GM21367 (cell line): ENCODE measurements at regions not wholly inside any gene's neighbourhood (a gene's known extent, or its start where the extent isn't known, plus 50 kb on each side); places are given as distances from the start of the nearest gene placed in this dataset.

Source experiments
- ATAC-seq: cut with Tn5 transposase; IDR thresholded peaks from one replicate; pipeline ENCODE4 v1.9.1; 2021; ENCODE audit not compliant: unreplicated experiment

DNA sequence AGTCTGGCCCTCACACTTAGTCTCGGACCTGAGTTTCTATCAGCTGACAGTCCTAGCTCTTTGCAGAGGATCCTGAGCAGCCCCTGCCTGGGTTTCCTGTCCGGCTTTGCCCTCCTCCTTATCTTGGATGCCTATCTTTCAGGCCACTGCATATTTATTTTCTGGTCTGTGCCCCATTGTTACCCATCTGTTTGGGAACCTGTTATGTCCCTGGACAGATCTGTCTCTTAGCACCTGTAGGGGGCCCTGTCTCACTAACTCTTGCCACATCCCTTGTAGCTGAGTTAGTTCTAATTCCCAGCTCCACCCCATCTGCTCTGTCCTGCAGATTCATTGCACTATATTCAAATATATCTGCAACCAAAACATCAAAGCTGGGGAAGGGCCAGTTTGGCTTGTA is 514.9 kb upstream of the LCORL start:
- no peak for ATAC-seq

DNA sequence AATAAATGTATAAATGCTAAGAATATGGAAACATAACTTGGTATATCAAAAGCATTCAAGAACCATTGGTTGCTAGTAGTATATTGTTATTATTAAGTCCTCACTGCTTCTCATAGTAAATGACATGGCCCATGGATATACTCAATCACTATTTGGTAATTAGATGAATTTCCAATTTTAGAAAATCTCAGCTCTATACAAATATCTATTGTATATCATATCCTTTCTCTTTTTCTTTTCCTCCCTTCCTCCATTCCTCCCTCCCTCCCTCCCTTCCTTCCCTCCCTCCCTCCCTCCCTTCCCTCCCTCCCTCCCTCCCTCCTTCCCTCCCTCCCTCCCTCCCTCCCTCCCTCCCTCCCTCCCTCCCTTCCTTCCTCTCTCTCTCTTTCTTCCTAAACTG is 514.4 kb upstream of the LCORL start:
- ATAC-seq, result no peak

- ATAC-seq, result no peak
Observed at GRCh38 chr4:18533262-18533775, 511.8 kb upstream of the LCORL start.

DNA sequence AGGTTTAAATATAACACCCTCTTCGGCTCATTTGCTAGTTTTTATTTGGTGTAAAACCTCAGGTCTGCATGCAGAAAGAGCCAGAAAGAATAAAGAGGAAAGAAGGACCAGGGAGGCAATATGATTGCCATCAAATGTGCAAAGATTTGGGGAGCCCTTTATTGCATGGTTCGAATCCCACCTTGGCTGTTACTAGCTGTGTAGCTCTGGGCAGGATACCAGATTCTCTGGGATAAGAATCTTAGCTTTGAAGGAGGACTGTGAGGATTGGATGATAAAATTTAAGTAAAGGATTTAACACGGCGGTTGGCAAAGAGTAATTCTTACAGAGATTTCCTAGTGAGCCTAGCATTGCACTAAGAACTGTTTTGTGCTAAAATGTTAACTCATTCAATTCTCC is 510.2 kb upstream of the LCORL start:
- ATAC-seq, result no peak

GRCh38 chr4:18529482-18529881 is 507.9 kb upstream of the LCORL start:
- ATAC-seq, result no peak

DNA sequence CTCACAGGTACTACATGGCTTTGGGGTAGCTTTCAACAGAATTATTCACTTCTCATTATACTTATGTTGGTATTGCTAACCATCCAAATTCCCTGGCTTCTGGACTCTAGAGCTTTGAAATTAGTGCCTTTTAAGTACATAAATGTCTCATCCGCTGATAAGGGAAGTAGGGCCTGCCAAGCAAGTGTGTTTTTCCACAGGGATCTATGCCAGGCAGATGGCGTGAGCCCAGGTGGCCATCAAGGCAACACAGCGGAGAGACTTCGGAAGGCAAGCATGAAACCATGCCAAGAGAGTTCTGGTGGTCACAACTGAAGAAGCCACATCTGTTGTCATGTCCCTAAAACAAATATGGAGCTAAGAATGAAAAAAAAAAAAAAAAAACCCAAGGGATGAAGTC is 503.1 kb upstream of the LCORL start:
- ATAC-seq, result no peak

DNA sequence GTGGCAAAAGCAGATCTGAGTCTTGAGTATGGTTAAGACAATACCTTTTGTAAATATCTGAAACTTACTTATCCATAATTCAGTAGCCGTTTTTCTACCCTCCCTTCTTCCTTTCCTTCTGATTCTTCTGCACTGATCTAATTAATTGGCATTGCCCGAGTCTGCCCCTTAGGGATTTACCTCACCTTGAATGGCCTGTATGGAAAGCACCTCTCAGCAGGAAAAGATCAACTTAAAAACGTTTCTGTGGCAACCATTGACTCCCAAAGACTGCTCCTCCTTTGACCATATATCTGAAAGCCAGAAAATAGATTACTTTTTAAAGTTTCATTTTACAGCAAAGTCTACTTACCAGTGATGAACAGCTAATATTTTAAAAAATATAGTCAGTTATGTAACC is 496.5 kb upstream of the LCORL start:
- ATAC-seq, result no peak

GRCh38 chr4:18513861-18514260 is 492.3 kb upstream of the LCORL start:
- no peak for ATAC-seq

- ATAC-seq, result no peak
Observed at GRCh38 chr4:18512718-18513117, 491.2 kb upstream of the LCORL start.

DNA sequence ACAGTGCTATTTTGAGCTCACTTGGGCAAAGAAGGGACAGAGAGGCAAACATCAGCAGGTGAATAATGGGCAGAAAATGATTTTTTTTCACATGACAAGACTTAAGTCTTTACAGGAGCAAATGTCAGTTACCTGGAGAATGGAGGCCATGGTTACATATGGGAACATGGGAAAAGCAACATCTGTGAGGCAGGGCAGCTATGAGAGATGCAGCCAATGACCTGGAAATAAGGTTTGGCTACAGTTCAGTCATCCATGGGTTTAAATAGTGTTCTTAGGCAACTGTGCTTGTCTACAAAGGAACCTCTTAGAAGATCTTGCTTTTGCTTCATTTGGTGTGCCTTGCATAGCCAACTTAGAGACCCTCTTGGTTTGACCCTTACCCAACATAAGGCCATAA is 490.2 kb upstream of the LCORL start:
- no peak for ATAC-seq

GRCh38 chr4:18508786-18509185 is 487.2 kb upstream of the LCORL start:
- ATAC-seq, result no peak

- ATAC-seq, result no peak
Observed at GRCh38 chr4:18480928-18481327, 459.4 kb upstream of the LCORL start.

DNA sequence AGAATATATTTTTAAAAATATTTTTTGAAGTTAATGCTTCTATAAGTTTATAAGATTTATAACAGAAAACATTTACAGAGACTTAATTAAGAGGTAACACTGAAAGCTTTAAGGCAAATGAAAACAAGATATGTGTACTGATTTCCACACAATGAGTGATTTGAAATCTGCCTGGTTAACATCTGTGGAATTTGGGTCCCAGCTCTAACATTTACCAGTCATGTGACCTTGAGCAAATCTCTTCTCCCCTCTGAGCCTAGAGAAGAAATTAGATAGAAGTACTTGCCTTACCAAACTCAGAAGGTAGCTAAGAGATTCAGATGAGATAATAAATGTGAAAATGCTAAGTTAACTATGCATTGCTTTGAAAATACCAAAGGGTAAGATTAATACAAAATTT is 458.8 kb upstream of the LCORL start:
- no peak for ATAC-seq

GRCh38 chr4:18479825-18480224 is 458.3 kb upstream of the LCORL start:
- ATAC-seq, result no peak

DNA sequence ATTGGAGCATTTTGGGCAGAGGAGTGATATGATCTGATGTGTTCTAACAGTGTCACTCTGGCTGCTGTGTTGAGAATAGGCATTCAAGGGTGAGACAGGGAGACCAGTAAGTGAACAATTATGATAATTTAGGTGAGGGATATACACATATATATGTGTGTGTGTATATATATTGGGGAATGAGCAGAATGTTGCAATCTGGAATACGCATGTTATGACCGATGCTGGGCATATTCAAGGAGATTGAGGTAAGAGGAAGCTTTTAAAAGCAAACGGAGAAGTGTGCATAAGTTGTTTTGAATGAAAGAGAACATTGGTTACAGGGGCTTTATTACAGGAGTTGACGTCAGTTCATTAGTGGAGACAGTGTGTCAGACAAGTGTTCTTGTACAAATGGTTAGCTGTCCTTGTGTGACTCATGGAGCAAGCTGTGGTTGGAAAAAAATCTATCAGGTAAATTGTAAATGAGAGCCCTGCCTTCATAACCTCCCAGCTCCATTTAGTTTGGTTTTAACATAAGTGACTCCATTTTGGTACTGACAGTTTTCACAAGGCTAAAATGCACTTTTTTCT is 442.5 kb upstream of the LCORL start:
- ATAC-seq, result no peak

- ATAC-seq, result no peak
Observed at GRCh38 chr4:18458465-18458864, 436.9 kb upstream of the LCORL start.

DNA sequence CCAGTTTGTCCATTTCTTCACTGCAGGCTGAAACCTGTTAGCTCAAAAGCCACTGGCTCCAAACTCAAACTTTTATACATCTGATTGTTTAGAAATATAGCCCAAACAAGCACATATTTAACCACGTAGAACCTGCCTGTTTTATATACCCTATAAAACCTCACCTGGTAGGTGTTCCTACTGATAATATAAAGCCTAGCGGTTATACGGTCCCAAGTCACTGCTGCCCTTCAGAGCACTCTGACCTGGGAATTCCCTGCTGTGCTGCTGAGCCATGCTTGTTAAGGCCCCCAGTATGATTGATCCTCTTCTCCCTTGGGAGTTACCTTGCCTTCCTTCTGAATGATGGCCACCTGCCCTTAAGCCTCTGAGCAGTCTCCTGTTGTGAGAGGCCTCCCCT is 432.8 kb upstream of the LCORL start:
- no peak for ATAC-seq

DNA sequence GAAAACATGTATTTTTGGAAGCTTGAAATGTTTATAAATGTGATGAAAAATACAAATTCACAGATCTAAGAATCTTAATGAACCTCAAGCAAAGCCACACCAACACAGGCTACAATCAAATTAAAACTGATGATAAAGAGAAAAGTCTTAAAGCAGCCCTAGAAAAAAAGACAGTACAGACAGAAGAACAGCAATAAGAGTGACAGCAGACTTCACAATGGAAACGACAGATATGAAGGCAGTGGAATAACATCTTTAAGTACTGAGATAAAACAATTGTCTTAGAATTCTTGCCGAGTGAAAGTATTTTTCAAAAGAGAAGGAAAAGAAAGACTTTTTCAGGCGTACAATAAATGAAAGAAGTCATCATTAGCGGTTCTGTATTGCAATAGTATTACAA is 423.6 kb upstream of the LCORL start:
- no peak for ATAC-seq

GRCh38 chr4:18444206-18444605 is 422.7 kb upstream of the LCORL start:
- ATAC-seq, result no peak

- no peak for ATAC-seq
Observed at GRCh38 chr4:18442957-18443356, 421.4 kb upstream of the LCORL start.

GRCh38 chr4:18441676-18442075 is 420.1 kb upstream of the LCORL start:
- no peak for ATAC-seq

DNA sequence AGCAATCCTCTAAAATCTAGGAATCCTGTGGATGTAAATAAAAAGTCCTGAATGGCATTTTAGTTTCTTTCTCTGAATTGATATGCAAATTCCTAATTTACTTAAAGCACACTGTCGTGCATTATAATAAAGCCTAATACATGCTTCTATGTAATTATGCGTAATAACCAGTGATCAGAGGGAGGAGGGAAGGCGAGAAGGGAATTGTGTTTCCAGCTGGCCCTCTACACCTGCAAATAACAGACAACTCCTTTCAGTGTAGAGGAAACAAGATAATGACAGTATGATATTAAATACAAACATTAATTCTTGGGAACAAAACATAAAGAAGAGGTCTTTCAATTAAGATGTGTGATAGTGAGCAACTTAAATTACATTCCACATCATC is 419.6 kb upstream of the LCORL start:
- no peak for ATAC-seq

DNA sequence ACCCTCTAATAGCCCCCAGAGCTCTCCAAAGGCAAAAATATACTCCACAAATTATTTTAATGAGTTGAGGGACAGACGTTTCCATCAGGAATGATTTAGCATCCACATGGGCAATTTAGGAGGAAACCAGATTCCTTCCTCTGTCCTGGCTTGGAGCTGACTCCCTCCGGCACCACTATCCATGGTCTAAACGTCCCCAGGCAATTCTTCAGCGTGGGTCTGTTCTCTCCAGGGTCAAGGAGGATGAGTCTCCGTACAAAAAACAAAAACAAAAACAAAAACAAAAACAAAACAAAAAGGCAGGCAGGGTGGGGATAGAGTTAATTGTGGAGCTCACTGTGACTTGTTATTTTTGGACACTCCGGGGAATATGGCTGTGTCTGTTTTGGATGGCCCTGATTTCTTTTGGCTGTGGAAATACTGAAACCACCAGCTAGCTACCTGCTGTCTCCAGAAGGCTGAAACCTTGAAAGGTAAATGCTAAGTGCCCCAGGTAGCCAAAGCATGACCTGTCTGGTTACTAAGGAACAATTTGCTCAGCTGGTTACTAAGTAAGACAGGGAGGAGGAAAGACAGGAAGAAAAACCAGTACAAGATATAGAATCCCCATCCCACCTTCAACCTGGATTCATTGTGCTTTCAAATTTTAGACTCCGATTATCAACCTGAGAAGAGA is 419.1 kb upstream of the LCORL start:
- no peak for ATAC-seq
